ENCODE measurements at regions not wholly inside any gene's neighbourhood (a gene's known extent, or its start where the extent isn't known, plus 50 kb on each side); places are given as distances from the start of the nearest gene placed in this dataset.

GRCh38 chr7:81361769-81362312 lies 408.0 kb downstream of the HGF start:
- DNase-seq: no peak
- Mint-ChIP-seq H3K36me3 (no peaks in the 10 kb centered on the region), H3K4me1 (no peaks in the 10 kb centered on the region), H3K27me3 (no peaks in the 10 kb centered on the region), H3K9me3 (ENCODE audit: low read depth) (peaks cover 10% of the 10 kb centered on the region), H3K4me3 (no peak overlapping the region), H3K27ac (no peak overlapping the region)
- CTCF ChIA-PET: no interaction called here
- ATAC-seq: no peak

GRCh38 chr7:81355911-81356310 lies 413.9 kb downstream of the HGF start:
- H3K27me3 Mint-ChIP-seq: no peaks in the 10 kb centered on the region
- no peak for ATAC-seq
- H3K36me3 Mint-ChIP-seq: no peaks in the 10 kb centered on the region
- H3K27ac Mint-ChIP-seq: no peak overlapping the region
- no peak for DNase-seq
- H3K9me3 Mint-ChIP-seq (ENCODE audit: low read depth): peaks cover 2% of the 10 kb centered on the region
- CTCF ChIA-PET: no interaction called here
- no peak overlapping the region for H3K4me3 Mint-ChIP-seq
- no peaks in the 10 kb centered on the region for H3K4me1 Mint-ChIP-seq

DNA sequence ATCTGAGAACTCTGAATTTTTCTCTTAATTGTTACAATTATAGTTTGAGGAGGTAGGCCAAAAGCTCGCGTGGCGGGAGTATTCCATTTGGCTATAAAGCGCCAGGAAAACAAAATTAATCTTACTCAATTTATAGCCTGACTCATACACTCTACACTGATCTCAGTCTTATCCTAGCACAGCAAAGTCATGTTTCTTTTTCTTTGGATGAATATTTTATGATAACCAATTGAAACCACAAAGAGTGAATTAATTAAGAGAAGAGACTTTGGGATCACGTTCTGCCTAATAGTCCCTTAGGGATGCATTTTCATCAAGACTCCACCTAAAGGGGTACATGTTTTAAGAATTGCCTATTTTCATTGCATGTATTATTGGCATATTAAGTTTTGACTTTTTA lies 420.8 kb downstream of the HGF start:
- DNase-seq (no peak), ATAC-seq (no peak)
- Mint-ChIP-seq H3K36me3 (no peaks in the 10 kb centered on the region), H3K4me3 (no peak overlapping the region), H3K4me1 (no peaks in the 10 kb centered on the region), H3K9me3 (ENCODE audit: low read depth) (peaks cover 8% of the 10 kb centered on the region), H3K27me3 (no peaks in the 10 kb centered on the region), H3K27ac (no peak overlapping the region)
- CTCF ChIA-PET: no interaction called here

DNA sequence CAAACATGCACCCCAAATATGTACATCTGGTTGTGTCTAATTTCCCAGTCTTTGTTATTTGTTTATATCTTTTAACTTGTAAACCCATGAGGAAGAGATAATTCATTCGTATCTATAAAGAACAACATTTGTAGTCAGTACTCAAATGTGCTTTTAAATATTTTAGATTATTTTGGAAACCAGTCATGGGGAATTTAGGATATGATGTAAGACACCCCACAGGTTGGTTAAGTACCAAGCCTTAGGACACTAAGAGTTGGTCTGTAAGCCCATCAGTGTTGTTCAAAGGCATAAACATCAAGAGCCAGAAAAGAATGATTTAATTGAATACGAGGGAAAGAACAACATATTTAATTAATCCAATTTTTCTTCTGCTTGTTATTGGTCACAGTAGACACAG lies 421.1 kb upstream of the SEMA3C start:
- Mint-ChIP-seq H3K4me3 (no peak overlapping the region), H3K27ac (no peak overlapping the region), H3K27me3 (no peaks in the 10 kb centered on the region), H3K9me3 (ENCODE audit: low read depth) (peaks cover 8% of the 10 kb centered on the region), H3K36me3 (no peaks in the 10 kb centered on the region), H3K4me1 (no peaks in the 10 kb centered on the region)
- CTCF ChIA-PET: no interaction called here
- DNase-seq: no peak
- no peak for ATAC-seq

- ATAC-seq: no peak
- H3K27me3 Mint-ChIP-seq: no peaks in the 10 kb centered on the region
- CTCF ChIA-PET: no interaction called here
- no peak for DNase-seq
- H3K4me3 Mint-ChIP-seq: no peak overlapping the region
- peaks cover 7% of the 10 kb centered on the region for H3K9me3 Mint-ChIP-seq (ENCODE audit: low read depth)
- no peaks in the 10 kb centered on the region for H3K36me3 Mint-ChIP-seq
- H3K27ac Mint-ChIP-seq: no peak overlapping the region
- no peaks in the 10 kb centered on the region for H3K4me1 Mint-ChIP-seq
These were observed 414.7 kb upstream of the SEMA3C start for GRCh38 chr7:81333536-81333935.

- no peaks in the 10 kb centered on the region for H3K4me1 Mint-ChIP-seq
- no peak for ATAC-seq
- no peak overlapping the region for H3K27ac Mint-ChIP-seq
- no peaks in the 10 kb centered on the region for H3K36me3 Mint-ChIP-seq
- DNase-seq: no peak
- H3K27me3 Mint-ChIP-seq: no peaks in the 10 kb centered on the region
- CTCF ChIA-PET: no interaction called here
- H3K9me3 Mint-ChIP-seq (ENCODE audit: low read depth): peaks cover 7% of the 10 kb centered on the region
- no peak overlapping the region for H3K4me3 Mint-ChIP-seq
These were observed 414.2 kb upstream of the SEMA3C start for GRCh38 chr7:81333004-81333403.

DNA sequence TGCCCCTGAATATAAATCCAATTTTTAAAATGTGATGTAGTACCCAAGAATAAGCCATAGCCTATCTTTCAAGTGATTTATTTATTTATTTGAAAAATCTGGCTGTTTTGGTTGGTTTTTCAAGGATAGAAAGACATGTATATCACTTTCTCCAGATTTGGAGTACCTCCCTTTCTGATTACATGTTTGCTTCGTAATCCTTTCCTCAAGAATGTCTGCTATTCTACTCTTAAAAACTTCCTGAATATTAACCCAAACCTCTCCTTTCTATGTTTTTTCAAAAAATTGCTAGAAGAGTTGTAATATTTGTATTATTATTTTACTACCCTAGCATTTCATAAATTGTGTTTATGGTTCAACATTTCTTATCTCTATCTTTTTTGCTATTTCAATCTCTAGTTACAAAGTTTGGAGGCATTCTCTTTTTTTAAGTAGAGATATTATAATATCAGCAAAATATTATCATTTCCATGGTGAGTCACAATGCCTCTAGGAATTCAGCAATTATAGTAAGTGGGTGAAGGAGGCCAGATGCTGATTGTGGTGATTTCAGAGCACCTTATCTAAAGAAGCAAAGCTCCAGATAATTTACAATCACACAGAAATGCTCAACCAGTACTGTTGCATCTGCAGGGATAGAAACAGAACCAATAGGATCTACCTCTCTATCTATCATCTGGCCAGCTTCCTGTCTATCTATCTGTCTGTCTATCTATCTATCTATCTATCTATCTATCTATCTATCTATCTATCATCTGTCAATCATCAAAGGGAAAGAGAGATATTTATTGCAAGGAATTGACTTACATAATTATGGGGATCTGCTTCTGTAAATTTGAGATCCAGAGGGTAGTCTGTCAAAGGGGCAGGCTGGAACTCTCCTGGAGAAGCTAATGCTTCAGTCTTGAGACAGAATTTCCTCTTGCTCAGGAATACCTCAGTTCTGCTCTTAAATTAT lies 412.5 kb upstream of the SEMA3C start:
- no peak overlapping the region for H3K4me3 Mint-ChIP-seq
- H3K9me3 Mint-ChIP-seq (ENCODE audit: low read depth): peaks cover 9% of the 10 kb centered on the region
- no peak overlapping the region for H3K27ac Mint-ChIP-seq
- H3K4me1 Mint-ChIP-seq: no peaks in the 10 kb centered on the region
- ATAC-seq (no peak), DNase-seq (no peak)
- CTCF ChIA-PET: no interaction called here
- H3K36me3 Mint-ChIP-seq: no peaks in the 10 kb centered on the region
- H3K27me3 Mint-ChIP-seq: no peaks in the 10 kb centered on the region

- no peak for ATAC-seq
- H3K4me3 Mint-ChIP-seq: no peak overlapping the region
- H3K27ac Mint-ChIP-seq: no peak overlapping the region
- no peak for DNase-seq
- H3K4me1 Mint-ChIP-seq: no peaks in the 10 kb centered on the region
- no peaks in the 10 kb centered on the region for H3K36me3 Mint-ChIP-seq
- CTCF ChIA-PET: no interaction called here
- H3K27me3 Mint-ChIP-seq: no peaks in the 10 kb centered on the region
- H3K9me3 Mint-ChIP-seq (ENCODE audit: low read depth): peaks cover 9% of the 10 kb centered on the region
These were observed 411.3 kb upstream of the SEMA3C start for GRCh38 chr7:81330108-81330507.

DNA sequence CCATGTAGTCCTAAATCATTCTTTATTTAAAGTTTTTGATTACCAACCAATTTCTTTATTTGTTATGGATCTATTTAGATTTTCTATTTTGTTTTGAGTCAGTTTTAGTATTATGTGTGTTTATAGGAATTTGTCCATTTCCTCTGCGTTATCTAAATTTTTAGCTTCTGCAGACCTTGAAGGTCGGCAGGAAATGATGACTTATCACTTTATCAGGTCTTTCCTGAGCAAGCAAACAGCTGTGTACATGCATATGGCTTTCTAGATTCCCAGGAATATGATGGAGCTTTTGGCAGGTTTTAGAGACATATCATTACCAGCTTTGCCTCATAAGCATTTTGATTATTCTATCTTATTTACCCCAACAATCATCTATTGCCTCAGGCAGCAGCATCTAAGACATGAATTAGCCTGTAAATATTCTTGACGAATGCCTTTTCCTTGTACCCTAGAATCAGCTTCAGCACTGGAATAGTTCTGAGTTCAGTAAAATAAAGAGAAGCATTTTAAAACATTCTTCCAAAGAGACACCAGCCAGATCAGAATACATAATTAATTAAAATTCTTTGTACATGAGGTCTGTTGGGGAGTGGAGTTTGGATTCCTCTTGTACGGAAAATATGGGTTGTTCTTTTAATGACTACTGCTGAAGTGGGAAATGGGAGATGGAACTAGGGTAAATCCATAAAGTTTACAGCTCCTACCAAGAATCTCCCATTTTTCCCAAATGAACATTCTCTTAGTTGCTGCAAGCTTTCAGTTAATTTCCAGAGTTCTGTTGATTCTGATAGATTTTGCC lies 408.8 kb upstream of the SEMA3C start:
- ATAC-seq (no peak), DNase-seq (no peak)
- Mint-ChIP-seq H3K27me3 (no peaks in the 10 kb centered on the region), H3K4me1 (no peaks in the 10 kb centered on the region), H3K36me3 (no peaks in the 10 kb centered on the region), H3K4me3 (no peak overlapping the region), H3K27ac (no peak overlapping the region), H3K9me3 (ENCODE audit: low read depth) (peaks cover 7% of the 10 kb centered on the region)
- CTCF ChIA-PET: no interaction called here

DNA sequence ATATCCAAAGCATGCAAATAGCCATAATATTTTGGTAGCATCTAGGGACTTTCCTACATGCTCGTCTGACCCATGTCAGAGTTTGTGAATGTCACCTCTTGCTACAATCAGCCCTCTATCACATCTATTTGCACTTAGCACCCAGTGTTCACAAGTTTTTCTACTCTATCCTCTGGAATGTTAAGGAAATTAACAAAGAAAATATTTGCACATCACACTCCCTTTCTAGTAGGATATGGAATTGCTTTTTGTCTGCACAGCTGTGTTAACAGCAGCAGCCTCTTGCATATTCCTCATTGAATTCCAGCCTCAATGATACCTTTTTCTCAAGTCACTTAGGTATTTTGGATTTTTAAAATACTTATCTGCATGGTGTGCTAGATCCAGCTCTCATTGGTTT lies 403.1 kb upstream of the SEMA3C start:
- no peak for DNase-seq
- ATAC-seq: no peak
- H3K27ac Mint-ChIP-seq: no peak overlapping the region
- H3K4me1 Mint-ChIP-seq: no peaks in the 10 kb centered on the region
- H3K27me3 Mint-ChIP-seq: no peaks in the 10 kb centered on the region
- H3K9me3 Mint-ChIP-seq (ENCODE audit: low read depth): no peaks in the 10 kb centered on the region
- CTCF ChIA-PET: no interaction called here
- H3K36me3 Mint-ChIP-seq: no peaks in the 10 kb centered on the region
- H3K4me3 Mint-ChIP-seq: no peak overlapping the region

- Mint-ChIP-seq H3K36me3 (no peaks in the 10 kb centered on the region), H3K27me3 (no peaks in the 10 kb centered on the region), H3K9me3 (ENCODE audit: low read depth) (no peaks in the 10 kb centered on the region), H3K4me1 (no peaks in the 10 kb centered on the region), H3K27ac (no peak overlapping the region), H3K4me3 (no peak overlapping the region)
- DNase-seq (no peak), ATAC-seq (no peak)
- CTCF ChIA-PET: no interaction called here
These were observed 398.9 kb upstream of the SEMA3C start for GRCh38 chr7:81317741-81318140.

GRCh38 chr7:81308643-81309322 lies 389.9 kb upstream of the SEMA3C start:
- no peak overlapping the region for H3K27ac Mint-ChIP-seq

GRCh38 chr7:81301815-81302214 lies 383.0 kb upstream of the SEMA3C start:
- CTCF ChIA-PET: no interaction called here
- DNase-seq (no peak), ATAC-seq (no peak)
- no peak overlapping the region for H3K27ac Mint-ChIP-seq
- peaks cover 3% of the 10 kb centered on the region for H3K9me3 Mint-ChIP-seq (ENCODE audit: low read depth)
- no peaks in the 10 kb centered on the region for H3K27me3 Mint-ChIP-seq
- no peak overlapping the region for H3K4me3 Mint-ChIP-seq
- H3K36me3 Mint-ChIP-seq: no peaks in the 10 kb centered on the region
- no peaks in the 10 kb centered on the region for H3K4me1 Mint-ChIP-seq

More at GRCh38 chr7:81308643-81309322, 389.9 kb upstream of the SEMA3C start:
- H3K4me1 Mint-ChIP-seq: no peaks in the 10 kb centered on the region
- no peaks in the 10 kb centered on the region for H3K36me3 Mint-ChIP-seq
- ATAC-seq: no peak
- DNase-seq: no peak
- CTCF ChIA-PET: no interaction called here
- no peaks in the 10 kb centered on the region for H3K9me3 Mint-ChIP-seq (ENCODE audit: low read depth)
- H3K27me3 Mint-ChIP-seq: no peaks in the 10 kb centered on the region
- no peak overlapping the region for H3K4me3 Mint-ChIP-seq
